ENCODE measurements at regions not wholly inside any gene's neighbourhood (a gene's known extent, or its start where the extent isn't known, plus 50 kb on each side); places are given as distances from the start of the nearest gene placed in this dataset.
"Not testable (repeated sequence)": the region's sequence is repeated elsewhere in the genome, so short reads cannot be mapped to it uniquely, and the experiment has no call there.

DNA sequence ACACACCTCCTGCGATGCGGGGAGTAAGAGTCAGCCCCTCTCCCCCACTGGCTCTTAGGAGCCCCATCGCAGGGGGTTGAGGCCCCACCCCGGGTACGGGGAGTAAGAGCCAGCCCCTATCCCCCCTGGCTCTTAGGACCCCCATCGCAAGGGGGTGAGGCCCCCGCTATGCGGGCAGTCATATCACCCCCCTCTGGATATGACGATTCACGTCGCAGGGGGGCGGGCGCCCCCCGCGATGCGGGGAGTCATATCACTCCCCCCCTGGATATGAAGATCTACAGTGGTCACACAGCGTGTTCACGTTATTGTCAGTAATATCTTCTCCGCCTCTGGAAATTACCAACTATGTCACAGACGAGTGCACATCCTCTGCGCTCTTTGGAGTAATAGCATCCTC is 61.1 kb downstream of the DEFB131A start:
- DNase-seq = not testable (repeated sequence)

DNA sequence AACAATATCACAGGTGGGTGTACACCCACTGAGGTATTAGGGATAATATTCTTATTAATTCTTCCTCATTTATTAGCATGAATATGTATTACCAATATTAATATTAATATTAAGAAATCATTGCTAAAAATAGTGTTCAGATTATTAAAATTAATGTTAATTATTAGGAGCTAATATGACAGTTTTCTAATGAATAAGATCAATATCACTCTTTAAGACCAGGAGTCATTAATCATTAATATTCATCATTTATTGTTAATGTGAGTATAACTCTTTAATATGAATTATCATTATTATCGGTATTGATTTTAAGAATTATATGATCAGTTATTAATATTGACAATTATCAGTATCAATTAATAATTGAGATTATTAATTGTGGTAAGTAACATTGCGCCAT is 62.5 kb downstream of the DEFB131A start:
- DNase-seq = not testable (repeated sequence)

DNA sequence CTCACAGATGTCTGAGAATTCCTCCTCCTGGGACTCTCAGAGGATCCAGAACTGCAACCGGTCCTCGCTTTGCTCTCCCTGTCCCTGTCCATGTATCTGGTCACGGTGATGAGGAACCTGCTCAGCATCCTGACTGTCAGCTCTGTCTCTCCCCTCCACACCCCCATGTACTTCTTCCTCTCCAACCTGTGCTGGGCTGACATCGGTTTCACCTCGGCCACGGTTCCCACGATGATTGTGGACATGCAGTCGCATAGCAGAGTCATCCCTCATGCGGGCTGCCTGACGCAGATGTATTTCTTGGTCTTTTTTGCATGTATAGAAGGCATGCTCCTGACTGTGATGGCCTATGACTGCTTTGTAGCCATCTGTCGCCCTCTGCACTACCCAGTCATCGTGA is 68.7 kb downstream of the DEFB131A start:
- DNase-seq = not testable (repeated sequence)

DNA sequence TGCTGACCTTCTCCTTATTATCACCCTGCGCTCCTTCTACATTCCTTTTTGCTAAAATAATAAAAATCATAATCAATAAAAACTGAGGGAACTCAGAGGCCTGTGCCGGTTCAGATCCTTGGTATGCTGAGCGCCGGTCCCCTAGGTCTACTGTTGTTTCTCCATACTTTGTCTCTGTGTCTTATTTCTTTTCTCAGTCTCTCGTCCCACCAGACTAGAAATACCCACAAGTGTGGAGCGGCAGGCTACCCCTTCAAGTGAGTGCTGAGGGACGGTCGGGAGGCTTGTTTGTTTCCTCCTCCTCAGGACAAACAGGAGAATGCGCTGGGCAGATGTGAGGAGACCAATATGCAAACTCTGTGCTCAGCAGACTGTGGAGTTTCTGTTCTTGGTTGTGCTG is 75.4 kb downstream of the DEFB131A start:
- not testable (repeated sequence) for DNase-seq

DNA sequence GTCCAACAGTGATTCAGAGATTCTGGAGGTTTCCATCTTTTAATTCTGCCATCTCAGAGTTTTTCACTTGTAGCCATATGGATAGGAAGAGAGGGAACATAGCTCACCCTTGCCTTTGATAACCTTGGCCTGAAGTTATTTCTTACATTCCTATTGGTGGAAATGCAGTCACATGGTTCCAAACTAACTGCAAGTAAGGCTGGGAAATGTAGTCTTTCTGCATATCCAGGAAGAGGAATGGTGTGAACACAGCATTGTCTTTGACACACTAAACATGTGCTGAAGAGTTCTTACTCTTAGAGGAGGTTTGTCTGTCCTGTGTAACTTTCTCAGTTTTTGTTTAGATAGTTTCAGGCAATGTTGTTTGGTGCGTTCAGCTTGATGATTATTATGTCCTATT is 78.7 kb downstream of the DEFB131A start:
- not testable (repeated sequence) for DNase-seq

DNA sequence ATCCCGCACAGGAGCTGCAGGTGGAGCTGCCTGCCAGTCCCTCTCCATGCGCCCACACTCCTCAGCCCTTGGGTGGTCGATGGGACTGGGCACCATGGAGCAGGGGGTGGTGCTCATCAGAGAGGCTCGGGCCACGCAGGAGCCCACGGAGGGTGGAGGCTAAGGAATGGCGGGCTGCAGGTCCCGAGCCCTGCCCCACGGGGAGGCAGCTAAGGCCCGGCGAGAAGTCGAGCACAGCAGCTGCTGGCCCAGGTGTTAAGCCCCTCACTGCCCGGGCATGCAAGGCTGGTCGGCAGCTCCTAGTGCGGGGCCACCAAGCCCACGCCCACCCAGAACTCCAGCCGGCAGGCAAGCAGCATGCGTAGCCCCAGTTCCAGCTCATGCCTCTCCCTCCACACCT is 80.2 kb downstream of the DEFB131A start:
- DNase-seq = not testable (repeated sequence)

DNA sequence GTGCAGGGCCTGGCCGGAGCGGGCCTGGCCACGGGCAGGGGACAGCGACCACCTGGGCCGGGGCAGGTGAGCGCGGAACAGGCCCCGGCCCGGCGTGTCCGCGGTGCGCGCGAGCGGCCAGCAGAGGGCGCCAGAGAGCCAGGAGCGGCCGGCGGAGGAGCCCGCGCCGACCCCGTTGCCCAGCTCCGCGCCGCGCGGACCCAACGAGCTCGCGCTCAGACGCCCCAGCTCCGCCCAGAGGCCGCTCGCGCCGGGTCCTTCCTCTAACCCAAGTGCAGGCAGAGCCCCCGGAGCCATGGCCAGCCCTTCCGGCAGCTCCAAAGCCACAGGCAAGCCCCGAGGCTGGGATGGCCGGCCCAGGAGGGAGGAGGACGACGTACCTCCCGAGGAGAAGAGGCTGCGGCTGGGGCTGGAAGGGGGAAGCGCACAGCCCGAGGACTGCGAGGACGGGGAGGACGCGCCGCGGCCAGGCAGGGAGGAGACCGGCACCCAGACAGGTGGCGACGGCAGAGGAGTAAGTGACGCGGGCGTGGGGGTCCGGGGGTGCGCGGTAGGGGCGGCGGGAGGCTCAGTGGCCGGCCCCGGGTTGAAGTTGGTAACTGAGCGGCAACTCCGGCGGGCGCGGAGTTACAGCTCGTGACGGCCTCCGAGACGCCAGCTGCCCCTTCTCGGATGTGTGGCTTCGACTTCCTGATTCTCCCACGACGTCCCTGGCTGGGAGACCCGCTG is 88.1 kb downstream of the DEFB131A start:
- DNase-seq = peak; percentile 48

DNA sequence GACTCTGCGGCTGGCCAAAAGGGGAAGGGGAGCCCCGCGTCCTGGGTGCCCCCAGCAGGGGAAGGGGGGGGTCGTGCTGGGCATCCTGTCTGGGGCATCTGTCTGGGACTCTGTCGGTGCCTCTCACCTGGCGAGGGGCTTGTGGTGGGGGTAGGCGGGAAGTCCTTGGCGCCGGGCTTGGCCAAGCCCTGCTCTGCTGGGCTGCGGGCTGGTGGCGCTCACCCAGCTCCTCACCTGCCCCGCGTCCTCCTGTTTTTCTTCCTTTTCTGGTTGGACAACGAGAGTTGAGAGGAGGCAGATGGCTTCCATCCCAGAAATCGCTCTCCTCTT is 88.6 kb downstream of the DEFB131A start:
- not testable (repeated sequence) for DNase-seq

DNA sequence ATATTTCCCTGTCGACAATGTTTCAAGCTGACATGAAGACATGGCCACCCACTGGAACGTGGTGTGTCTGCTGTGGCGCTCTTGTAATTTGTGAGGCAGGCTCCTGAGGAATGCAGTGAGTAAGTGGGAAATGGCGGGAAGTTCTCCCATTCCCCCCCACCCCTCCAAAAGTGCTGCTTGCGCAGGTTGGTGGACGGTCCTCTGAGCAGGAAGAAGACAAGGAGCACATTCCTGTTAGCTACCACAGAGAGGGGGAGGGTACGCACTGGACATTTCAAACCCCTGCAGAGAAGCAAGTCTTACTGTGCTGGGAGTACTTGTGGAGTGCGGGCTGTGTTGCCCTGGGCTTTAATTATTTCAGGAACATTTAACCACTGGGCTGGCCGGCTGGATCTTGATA is 92.9 kb downstream of the DEFB131A start:
- not testable (repeated sequence) for DNase-seq

DNA sequence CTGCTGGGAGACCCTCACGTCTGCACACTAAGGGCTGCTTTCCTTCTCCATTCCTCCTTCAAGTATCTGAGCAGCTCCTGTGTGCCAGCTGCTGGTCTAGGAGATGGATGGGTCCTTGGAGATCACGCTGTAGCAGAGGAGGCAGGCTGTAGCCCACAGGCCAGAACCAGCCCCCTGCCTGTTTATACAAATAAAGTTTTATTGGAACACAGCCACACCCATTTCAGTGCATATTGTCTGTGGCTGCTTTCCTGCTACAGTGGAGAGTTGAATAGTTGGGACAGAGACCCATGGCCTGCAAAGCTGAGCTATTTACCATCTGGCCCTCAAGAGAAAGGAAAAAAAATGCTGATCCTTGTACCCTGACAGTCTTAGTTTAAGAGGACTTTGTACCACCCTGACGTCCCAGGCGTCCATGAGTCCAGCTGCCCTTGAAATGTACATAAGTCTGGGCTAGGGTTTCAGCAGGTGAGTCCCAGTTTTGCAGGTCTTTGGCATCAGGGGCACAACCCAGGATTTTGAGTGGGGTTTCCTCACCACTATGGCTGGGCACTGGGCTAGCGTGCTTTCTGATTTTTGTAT is 95.8 kb downstream of the DEFB131A start:
- DNase-seq = not testable (repeated sequence)

DNA sequence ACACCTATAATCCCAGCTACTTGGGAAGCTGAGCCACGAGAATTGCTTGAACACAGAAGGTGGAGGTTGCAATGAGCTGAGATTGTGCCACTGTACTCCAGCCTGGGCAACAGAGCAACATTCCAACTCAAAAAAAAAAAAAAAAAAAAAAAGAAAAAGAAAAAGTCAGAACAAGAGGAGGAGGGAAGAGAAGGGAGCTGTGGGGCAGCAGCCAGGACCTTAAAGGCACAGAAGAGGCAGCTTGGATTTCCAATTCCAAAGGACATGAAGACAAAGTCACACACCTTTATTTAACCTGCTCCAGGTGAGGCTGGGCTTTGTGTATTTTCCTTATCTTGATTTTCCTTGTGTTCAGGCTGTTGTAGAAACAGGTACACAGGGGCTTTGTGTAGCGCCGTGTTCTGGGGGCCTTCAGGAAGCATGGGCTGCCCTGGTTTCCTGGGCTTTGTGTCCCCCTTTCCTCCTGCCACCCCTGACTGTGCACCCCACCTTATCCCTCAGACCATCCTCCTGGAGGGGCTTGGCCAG is 97.2 kb downstream of the DEFB131A start:
- not testable (repeated sequence) for DNase-seq

DNA sequence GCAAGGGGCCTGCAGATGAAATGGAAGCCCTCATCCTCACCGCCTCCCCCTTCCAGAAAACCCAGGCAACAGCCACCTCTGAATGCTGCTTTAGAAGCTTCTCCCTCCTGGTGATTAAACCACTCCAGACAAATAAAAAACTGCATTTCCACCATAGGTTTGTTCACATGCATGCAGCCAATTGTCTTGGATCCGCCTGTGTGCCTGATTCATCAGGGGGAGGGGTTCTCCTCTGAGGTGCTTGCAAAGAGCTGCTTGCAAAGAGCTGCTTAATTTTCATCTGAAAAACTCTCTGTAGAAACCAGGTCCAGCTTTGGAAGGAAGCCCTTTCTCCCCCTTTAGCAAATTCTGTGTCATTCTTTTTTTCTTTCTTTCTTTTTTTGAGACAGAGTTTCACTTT is 100.6 kb downstream of the DEFB131A start:
- DNase-seq = not testable (repeated sequence)

DNA sequence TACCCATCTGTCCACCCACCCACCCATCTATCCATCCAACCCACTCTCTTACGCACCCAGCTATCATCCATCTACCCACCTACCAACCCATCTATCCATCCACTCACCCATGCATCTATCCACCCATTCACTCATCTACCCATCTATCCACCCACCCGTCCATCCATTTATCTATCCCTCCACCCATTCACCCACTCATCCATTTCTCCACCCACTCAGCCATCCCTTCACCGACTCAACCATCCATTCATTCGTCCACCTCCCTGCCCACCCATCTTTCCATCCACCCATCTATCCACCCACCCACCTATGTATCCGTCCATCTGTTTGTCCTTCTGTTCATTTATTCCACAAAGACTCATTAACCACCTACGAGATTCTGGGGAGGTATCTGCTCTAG is 103.3 kb downstream of the DEFB131A start:
- not testable (repeated sequence) for DNase-seq

DNA sequence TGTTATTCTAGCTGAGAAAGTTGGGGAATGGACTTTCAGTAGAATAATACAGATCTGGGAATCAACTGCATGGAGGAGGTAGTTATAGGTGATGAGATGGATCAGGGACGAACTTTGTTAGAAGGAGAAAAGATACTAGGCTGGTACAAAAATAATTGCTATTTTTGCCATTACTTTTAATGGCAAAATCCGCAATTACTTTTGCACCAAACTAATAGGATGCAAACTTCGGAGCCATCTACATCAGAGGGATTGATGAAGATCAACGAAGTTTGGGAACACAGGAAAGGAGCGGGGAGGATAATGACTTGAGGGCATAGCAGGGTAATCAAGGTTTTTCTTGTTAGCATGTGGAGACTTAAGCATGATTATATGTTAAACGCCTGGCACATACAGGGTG is 111.9 kb downstream of the DEFB131A start:
- not testable (repeated sequence) for DNase-seq

DNA sequence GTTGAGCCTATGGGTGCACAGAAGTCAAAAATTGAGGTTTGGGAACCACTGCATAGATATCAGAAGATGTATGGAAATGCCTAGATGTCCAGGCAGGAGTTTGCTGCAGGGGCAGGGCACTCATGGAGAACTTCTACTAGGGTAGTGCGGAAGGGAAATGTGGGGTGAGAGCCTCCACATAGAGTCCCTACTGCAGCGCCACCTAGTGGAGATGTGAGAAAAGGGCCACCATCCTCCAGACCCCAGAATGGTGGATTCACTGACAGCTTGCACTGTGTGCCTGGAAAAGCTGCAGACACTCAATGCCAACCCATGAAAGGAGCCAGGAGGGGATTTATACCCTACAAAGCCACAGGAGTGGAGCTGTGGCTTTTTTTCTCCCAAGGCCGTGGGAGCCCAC is 133.7 kb downstream of the DEFB131A start:
- not testable (repeated sequence) for DNase-seq

DNA sequence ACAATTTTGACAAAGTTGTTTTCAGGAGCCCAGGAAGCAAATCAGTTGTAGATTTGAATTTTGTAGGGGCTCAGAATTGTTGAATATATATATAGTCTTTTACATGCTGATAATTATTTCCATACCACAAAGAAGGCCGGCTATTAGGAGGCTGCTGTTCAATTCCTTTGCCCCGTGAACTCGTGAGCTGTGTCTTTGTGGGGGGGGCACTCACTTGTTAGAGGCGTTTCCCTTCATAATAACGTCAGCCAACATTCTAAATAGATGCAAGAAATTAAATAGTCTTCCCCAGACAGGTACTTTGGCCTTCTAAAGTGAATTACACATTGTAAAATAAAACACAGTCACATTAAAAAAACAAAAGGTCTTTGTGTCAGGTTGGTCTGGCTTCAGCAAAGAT is 138.7 kb downstream of the DEFB131A start:
- DNase-seq = not testable (repeated sequence)

DNA sequence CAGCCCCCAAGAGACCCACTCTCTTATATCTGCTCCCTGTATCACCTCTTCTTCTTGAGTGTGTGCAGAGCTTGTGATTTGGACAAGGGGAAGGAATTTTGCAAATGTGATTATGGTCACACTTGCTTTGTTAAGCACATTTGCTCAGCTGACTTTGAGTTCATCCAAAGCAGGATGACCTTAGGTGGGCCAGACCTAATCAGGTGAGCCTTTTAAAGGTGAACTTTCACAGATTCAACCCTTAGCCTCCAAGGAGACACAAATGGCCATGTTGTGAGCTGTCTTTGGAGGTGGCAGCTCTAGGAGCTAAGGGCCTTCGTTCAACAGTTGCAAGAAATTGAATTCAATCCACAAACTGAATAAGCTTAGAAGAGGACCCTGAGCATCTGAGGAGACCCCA is 147.8 kb downstream of the DEFB131A start:
- no peak for DNase-seq

DNA sequence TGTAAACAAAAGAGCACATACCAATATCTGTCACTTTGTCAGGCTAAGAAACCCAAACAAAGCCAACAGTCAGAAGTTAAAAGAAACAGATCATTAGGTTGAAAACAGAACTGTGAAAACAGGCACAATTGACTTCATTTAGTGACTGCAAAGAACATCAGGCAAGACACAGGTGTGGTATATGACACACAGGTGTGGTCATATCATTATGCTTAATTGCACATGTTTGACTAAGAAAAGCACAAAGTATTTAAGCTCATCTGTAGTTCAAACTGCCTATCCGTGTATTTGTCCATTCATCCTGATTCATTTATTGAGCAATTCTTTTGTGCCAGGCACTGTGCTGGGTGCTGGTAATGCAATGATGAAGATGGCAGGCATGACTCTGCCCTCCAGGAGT is 150.7 kb downstream of the DEFB131A start:
- DNase-seq = no peak

DNA sequence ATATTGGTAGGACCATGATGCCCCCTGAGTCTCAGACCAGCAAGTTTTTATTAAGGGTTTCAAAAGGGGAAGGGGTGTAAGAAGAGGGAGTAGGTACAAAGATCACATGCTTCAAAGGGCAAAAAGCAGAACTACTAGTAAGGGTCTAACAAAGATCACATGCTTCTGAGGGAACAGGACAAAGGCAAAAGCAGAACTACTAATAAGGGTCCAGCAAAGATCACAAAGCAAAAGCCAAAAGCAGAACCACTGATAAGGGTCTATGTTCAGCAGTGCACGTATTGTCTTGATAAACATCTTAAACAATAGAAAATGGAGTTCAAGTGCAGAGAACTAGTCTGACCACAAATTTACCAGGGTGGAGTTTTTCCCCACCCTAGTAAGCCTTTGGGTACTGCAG is 151.3 kb downstream of the DEFB131A start:
- not testable (repeated sequence) for DNase-seq

DNA sequence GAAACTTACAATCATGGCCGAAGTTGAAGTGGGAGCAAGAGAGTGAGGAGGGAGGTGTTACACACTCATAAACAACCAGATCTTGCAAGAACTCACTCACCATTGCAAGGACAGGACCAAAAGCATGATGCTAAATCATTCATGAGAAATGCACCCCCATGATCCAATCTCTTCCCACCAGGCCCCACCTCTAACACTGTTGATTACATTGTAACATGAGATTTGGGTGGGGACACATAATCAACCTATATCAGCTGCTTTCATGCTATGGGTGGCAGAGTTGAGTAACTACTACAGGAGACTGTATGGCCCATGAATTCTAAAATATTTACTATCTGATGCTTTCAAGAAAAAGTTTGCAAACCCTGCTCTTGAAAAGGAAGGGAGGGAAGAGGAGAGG is 155.1 kb downstream of the DEFB131A start:
- no peak for DNase-seq

DNA sequence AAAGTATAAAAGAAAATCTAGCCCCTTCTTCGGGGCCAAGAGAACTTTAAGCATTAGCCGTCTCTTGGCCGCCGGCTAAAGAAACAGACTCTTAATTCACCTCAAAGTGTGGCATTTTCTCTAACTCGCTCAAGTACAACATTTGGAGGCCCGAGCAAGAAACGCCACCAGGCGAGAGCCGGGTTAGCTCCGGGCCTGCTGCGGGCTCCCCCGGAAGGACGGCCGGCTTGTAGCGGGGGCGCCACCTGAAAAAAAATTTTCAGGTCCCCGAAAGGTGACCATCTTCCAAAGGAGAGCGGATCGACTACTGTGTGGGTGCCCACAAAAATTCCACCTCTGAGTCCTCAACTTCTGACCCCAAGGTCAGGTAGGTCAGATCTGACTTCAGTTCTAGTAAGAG is 156.0 kb downstream of the DEFB131A start:
- DNase-seq = no peak

DNA sequence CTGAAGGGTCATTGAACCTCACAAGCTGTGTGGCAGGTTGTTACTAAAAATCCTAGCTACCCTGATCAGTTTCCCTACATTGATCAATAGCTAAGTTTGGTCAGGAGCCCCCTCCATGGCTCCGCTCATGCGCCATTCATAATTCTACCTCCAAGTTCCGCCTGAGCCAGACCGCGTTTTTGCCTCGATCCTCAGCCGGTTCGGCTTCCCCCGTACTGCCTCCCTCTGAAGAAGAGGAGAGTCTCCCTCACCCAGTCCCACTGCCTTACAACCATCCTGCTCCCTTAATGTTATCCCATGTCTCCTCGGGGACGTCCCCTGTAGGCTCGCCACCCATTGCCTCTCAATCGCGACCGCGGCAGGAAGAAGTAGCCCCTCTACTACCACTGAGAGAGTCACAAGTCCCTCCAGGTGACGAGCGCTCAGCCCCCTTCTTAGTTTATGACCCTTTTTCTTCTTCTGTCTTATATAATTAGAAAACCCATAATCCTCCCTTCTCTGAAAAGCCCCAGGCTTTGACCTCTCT is 158.2 kb downstream of the DEFB131A start:
- no peak for DNase-seq

DNA sequence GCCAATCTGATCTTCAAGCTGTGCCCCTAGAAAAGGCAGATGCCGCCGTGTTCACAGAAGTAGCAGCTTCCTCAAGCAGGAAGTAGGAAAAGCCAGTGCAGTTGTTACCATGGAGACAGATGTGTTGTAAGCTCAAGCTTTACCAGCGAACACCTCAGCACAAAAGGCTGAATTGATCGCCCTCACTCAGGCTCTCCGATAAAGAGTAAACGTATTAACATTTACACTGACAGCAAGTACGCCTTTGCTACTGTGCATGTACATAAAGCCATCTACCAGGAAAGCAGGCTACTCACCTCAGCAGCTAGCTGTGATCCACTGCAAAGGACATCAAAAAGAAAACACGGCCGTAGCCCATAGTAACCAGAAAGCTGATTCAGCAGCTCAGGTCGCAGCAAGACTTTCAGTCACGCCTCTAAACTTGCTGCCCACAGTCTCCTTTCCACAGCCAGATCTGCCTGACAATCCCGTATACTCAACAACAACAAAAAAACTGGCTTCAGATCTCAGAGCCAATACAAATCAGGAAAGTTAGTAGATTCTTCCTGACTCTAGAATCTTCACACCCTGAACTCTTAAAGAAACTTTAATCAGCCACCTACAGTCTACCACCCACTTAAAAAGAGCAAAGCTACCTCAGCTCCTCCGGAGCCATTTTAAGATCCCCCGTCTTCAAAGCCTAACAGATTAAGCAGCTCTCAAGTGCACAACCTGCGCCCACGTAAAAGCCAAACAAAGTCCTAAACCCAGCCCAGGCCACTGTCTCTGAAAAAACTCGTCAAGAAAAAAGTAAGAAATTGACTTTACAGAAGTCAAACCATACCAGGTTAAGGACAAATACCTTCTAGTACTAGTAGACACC is 160.0 kb downstream of the DEFB131A start:
- DNase-seq = peak; percentile 25

DNA sequence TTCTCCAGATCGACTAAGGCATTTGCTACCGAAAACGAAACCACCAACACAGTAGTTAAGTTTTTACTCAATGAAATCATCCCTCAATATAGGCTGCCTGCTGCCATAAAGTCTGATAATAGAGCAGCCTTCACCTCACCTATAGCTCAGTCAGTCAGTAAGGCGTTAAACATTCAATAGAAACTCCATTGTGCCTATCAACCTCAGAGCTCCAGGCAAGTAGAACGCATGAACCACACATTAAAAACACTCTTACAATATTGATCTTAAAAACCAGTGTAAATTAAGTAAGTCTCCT is 160.6 kb downstream of the DEFB131A start:
- not testable (repeated sequence) for DNase-seq
